Cerebellar cortex (tissue), 1 donor: ENCODE measurements at regions not wholly inside any gene's neighbourhood (a gene's known extent, or its start where the extent isn't known, plus 50 kb on each side); places are given as distances from the start of the nearest gene placed in this dataset.

Source experiments
- DNase-seq: peaks from one replicate; pipeline ENCODE4 v3.0.0-alpha.2; 2015; ENCODE audit warnings: low spot score

- no peak for DNase-seq
These were observed 272.4 kb upstream of the MYO3A start for GRCh38 chr10:25661632-25662031.

GRCh38 chr10:25666276-25666675 lies 267.8 kb upstream of the MYO3A start:
- DNase-seq: no peak

GRCh38 chr10:25675204-25675603 lies 258.8 kb upstream of the MYO3A start:
- DNase-seq: peak; percentile 46

GRCh38 chr10:25675615-25676014 lies 258.4 kb upstream of the MYO3A start:
- no peak for DNase-seq

- no peak for DNase-seq
These were observed 255.8 kb upstream of the MYO3A start for GRCh38 chr10:25678220-25678619.

GRCh38 chr10:25678666-25679065 lies 255.4 kb upstream of the MYO3A start:
- no peak for DNase-seq

GRCh38 chr10:25682203-25682851 lies 251.7 kb upstream of the MYO3A start:
- DNase-seq: peak; percentile 93

GRCh38 chr10:25683344-25683743 lies 250.7 kb upstream of the MYO3A start:
- no peak for DNase-seq

GRCh38 chr10:25687521-25687920 lies 246.5 kb upstream of the MYO3A start:
- no peak for DNase-seq

- peak; percentile 94 for DNase-seq
These were observed 244.5 kb upstream of the MYO3A start for GRCh38 chr10:25689346-25690100.

- DNase-seq: peak; percentile 34
These were observed 241.3 kb upstream of the MYO3A start for GRCh38 chr10:25692761-25693160.

GRCh38 chr10:25694206-25694933 lies 239.7 kb upstream of the MYO3A start:
- no peak for DNase-seq

GRCh38 chr10:25694971-25695370 lies 239.1 kb upstream of the MYO3A start:
- DNase-seq: no peak

- no peak for DNase-seq
These were observed 238.4 kb upstream of the MYO3A start for GRCh38 chr10:25695586-25695985.

GRCh38 chr10:25696013-25696708 lies 237.9 kb upstream of the MYO3A start:
- no peak for DNase-seq

GRCh38 chr10:25697412-25697811 lies 236.6 kb upstream of the MYO3A start:
- DNase-seq: no peak

GRCh38 chr10:25698638-25699037 lies 235.4 kb upstream of the MYO3A start:
- peak; percentile 52 for DNase-seq

GRCh38 chr10:25699631-25700030 lies 234.4 kb upstream of the MYO3A start:
- no peak for DNase-seq

GRCh38 chr10:25701652-25702051 lies 232.4 kb upstream of the MYO3A start:
- DNase-seq: peak; percentile 84

GRCh38 chr10:25704622-25705021 lies 229.4 kb upstream of the MYO3A start:
- no peak for DNase-seq

- no peak for DNase-seq
These were observed 226.5 kb upstream of the MYO3A start for GRCh38 chr10:25707572-25707971.

GRCh38 chr10:25707976-25708671 lies 225.9 kb upstream of the MYO3A start:
- no peak for DNase-seq
